BJ (cell line): ENCODE measurements at regions not wholly inside any gene's neighbourhood (a gene's known extent, or its start where the extent isn't known, plus 50 kb on each side); places are given as distances from the start of the nearest gene placed in this dataset.

Experiments used
- CTCF ChIA-PET: fragments of 350-600 bp; formaldehyde crosslinking; extraction: SDS; loops from one replicate; lab custom pipeline; 2021; ENCODE audit warnings: antibody characterized with exemption, inconsistent platforms; lab: Yijun Ruan, JAX
- POLR2A ChIA-PET: fragments of 300-600 bp; sonication (Branson Sonifier 250); formaldehyde crosslinking; extraction: SDS; loops from one replicate; lab custom pipeline; 2021; ENCODE audit warnings: antibody characterized with exemption; lab: Charles Lee
- DNase-seq: peaks from one replicate; pipeline ENCODE4 v3.0.0-alpha.2; 2011; ENCODE audit warnings: low read depth
- H3K27me3 ChIP-seq: 2 replicates; pipeline ENCODE4 v1.6.0; 2011; ENCODE audit warnings: low read length; ENCODE audit not compliant: control insufficient read depth, insufficient read depth
- H3K36me3 ChIP-seq: 2 replicates; pipeline ENCODE4 v1.5.1; 2011; ENCODE audit warnings: low read length; ENCODE audit not compliant: control insufficient read depth, insufficient read depth
- H3K4me3 ChIP-seq: 2 replicates; pipeline ENCODE4 v1.5.1; 2011; ENCODE audit warnings: low read depth, mild to moderate bottlenecking, control low read depth, low read length
- CTCF ChIP-seq: IDR thresholded peaks from 2 replicates; pipeline ENCODE4 v1.5.1; 2011; ENCODE audit warnings: low read depth, mild to moderate bottlenecking, control low read depth, inconsistent platforms, low read length, moderate library complexity; ENCODE audit not compliant: insufficient read depth

- no peak for TF ChIP-seq CTCF
- Histone ChIP-seq H3K4me3 (no peak overlapping the region), H3K36me3 (no peaks in the 10 kb centered on the region), H3K27me3 (peaks cover 1% of the 10 kb centered on the region)
- CTCF ChIA-PET, result no interaction called here
- DNase-seq, result no peak
- POLR2A ChIA-PET, result no interaction called here
Measured at GRCh38 chr1:14506471-14507255, 91.8 kb upstream of the KAZN start.

GRCh38 chr1:14507262-14507661 lies 91.2 kb upstream of the KAZN start:
- peaks cover 1% of the 10 kb centered on the region for H3K27me3 ChIP-seq
- no peaks in the 10 kb centered on the region for H3K36me3 ChIP-seq
- H3K4me3 ChIP-seq, result no peak overlapping the region
- CTCF ChIA-PET, result no interaction called here
- no peak for TF ChIP-seq CTCF
- POLR2A ChIA-PET, result no interaction called here
- no peak for DNase-seq

- TF ChIP-seq CTCF, result no peak
- Histone ChIP-seq H3K36me3 (no peaks in the 10 kb centered on the region), H3K4me3 (no peak overlapping the region), H3K27me3 (peaks cover 1% of the 10 kb centered on the region)
- ChIA-PET POLR2A (no interaction called here), CTCF (interaction anchor here (1.2 kb wide), 1 partner anchor 17 kb away, joined by 3 read pairs; no protein-coding TSS in a partner anchor)
- no peak for DNase-seq
Measured at GRCh38 chr1:14508613-14509012, 89.9 kb upstream of the KAZN start.

GRCh38 chr1:14511166-14511680 lies 87.3 kb upstream of the KAZN start:
- ChIA-PET CTCF (no interaction called here), POLR2A (no interaction called here)
- no peaks in the 10 kb centered on the region for H3K36me3 ChIP-seq
- TF ChIP-seq CTCF, result no peak
- H3K4me3 ChIP-seq, result no peak overlapping the region
- no peak for DNase-seq
- no peaks in the 10 kb centered on the region for H3K27me3 ChIP-seq

- no peak for TF ChIP-seq CTCF
- CTCF ChIA-PET, result no interaction called here
- H3K36me3 ChIP-seq, result no peaks in the 10 kb centered on the region
- DNase-seq, result no peak
- H3K4me3 ChIP-seq, result no peak overlapping the region
- POLR2A ChIA-PET, result no interaction called here
- H3K27me3 ChIP-seq, result no peaks in the 10 kb centered on the region
Measured at GRCh38 chr1:14511796-14512585, 86.5 kb upstream of the KAZN start.
